HG02943 (cell line): ENCODE measurements at regions not wholly inside any gene's neighbourhood (a gene's known extent, or its start where the extent isn't known, plus 50 kb on each side); places are given as distances from the start of the nearest gene placed in this dataset.
A peak's percentile ranks its signal among the peaks of the same experiment; 100 is the strongest.
"Not testable (repeated sequence)": the region's sequence is repeated elsewhere in the genome, so short reads cannot be mapped to it uniquely, and the experiment has no call there.

Source experiments
- ATAC-seq: cut with Tn5 transposase; IDR thresholded peaks from one replicate; pipeline ENCODE4 v1.9.1; 2021; ENCODE audit warnings: mild to moderate bottlenecking, low read depth, moderate library complexity; ENCODE audit not compliant: unreplicated experiment

DNA sequence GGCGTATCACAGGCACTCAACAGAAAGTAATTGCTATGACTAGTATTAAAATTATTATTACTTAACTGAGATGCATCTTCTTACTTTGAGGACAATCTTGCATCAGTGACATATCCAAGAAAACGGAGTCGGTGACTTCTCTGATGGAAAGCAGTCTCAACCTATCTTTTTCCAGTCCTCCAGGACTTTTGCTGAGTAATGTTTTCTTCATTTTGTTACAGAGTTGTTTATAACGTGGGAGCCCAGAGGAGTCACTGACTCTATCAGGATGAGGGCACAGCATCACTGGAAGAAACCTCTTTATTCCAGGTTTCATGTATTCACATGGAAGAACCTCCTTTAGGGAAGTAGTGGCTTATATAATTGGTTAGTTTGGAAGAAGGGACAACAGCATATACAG is 51.5 kb upstream of the MELK start:
- no peak for ATAC-seq

DNA sequence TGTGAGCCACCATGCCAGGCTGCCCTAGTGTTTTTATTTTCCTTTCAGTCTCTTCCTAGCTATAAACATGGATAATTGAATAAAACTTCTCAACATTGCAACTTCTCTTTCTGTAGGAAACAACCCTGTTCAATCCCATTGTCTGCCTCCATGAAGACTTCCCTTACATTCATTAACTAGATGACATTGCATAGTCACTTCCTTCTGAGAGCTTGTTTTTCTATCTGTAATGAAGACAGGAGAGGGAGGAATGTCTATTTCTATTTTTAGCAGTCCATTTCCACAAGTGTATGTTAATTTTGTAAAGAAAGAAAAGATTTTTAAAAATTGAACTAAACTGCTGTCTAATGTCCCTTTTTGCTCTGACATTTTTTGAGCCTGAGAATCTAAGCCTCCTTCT is 55.6 kb upstream of the MELK start:
- ATAC-seq, result no peak

DNA sequence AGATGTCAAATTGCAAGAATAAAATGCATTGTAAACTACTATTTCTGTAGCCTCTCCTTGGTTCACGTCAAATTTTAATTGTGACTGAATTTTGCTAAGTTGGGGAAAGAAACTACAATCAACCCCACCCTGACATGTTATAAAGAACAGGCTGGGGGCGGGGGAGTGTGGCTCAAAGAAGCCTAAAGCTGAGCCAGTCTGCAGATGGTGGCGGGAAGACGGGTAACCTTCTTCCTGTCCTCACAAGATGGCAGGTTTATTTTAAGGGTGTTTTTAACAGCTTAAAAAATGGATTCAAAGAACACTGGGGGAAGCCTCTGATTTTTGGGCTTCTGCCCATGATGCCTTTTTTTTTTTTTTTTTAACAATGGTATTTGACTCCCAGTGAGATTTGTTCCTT is 68.5 kb upstream of the MELK start:
- ATAC-seq, result no peak

DNA sequence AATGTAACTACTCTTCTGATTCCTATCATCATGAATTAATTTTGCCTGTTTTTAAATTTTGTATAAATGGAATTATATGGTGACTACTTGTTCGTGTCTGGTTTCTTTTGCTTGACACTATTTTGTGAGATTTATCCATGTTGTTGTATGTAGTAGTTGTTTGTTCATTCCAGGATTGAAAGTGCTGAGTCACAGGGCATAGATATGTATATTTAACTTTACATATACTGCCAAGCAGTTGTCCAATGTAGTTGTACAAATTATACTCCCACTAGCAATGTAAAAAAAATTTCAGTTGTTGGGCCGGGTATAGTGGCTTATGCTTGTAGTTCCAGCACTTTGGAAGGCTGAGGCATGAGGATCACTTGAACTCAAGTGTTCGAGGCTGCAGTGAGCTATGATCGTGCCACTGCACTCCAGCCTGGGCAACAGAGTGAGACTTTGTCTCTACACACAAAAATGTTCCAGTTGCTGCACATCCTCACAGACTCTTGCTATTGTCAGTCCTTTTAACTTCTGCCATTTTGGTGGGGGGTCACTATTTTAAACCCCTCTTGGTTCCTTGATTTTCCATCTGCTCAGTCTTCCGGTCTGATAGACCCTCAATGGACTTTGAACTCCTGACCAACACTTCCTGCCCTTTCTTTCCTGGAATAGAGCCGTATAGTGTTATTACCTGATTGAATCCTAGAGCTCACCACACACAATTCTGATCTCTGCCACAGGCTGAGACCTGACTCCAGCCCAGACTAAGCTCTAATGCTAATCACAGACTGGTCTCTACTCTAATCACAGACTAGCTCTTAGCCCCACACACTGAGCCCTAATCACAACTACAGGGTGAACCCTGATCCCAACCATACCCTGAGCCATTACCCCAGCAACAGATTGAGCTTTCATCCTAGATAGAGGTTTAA is 69.3 kb upstream of the MELK start:
- ATAC-seq, result no peak

DNA sequence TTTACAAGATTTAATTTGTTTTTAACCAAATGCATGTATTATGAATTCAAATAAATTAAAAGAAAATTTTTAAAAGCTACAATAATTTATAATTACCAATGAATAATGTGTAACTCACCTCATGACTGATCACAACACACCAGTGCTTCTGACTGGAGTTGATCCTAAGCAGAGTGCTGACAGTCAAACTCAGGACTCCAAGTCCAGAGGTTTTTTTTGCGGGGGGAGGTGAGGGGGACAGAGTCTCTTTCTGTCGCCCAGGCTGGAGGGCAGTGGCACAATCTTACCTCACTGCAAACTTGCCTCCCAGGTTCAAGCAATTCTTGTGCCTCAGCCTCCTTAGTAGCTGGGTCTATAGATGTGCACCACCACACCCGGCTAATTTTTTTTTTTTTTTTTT is 71.0 kb upstream of the MELK start:
- no peak for ATAC-seq

DNA sequence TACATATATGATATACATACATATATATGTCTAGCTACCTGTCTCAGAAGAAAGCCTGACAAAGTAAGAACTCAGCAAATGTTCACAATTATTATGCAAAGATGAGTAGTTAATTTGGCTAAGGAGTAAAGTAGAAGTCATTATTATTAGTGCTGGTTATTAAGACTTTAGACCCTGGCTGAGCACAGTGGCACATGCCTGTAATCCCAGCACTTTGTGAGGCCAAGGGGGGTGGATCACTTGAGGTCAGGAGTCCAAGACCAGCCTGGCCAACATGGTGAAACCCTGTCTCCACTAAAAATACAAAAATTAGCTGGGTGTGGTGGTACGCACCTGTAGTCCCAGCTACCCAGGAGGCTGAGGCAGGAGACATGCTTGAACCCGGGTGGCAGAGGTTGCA is 71.8 kb upstream of the MELK start:
- ATAC-seq, result not testable (repeated sequence)

DNA sequence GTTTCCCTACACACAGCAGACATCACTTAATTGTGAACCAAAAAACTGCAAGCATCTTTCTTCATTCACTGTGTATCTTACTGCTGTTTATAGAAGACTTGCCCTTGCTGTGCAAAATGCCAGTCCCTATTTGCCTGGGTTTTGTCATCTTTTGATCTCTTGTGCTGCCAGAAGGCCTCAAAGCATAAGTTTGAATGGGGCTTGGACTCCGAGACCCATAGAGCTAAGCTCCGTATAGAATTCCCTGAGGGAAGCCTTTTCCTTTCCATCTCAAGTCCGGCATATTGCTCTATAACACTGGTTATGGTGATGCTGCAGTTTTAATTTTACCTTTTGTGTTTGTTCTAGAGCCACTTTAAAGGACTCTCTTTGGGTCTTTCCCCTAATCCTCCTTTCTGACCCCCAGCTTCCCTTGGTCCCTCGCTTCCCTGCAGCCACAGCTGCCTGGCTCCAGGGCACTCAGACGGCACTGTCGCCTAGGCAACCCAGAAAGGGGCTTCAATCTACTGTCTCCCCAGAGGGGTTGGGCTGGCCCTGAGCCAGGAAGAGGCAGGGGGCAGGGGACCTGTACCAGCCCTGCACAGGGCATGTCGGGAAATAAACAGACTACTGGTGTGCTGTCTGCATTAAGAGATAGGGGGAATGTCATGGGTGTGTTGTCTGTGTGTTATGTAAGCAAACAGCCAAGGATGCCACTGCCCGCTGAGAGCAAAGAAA is 73.4 kb upstream of the MELK start:
- ATAC-seq, result no peak

DNA sequence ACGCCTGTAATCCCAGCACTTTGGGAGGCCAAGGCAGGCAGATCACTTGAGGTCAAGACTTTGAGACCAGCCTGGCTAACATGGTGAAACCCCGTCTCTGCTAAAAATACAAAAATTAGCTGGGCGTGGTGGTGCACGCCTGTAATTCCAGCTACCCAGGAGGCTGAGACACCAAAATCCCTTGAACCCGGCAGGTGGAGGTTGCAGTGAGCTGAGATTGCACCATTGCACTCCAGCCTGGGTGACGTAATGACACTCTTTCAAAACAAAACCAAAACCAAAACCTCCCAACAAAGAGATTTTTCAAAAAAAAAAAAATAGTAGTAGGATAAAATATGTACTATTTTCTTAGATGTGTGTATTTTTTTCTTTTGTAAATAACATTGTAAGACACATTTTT is 79.1 kb upstream of the MELK start:
- not testable (repeated sequence) for ATAC-seq

DNA sequence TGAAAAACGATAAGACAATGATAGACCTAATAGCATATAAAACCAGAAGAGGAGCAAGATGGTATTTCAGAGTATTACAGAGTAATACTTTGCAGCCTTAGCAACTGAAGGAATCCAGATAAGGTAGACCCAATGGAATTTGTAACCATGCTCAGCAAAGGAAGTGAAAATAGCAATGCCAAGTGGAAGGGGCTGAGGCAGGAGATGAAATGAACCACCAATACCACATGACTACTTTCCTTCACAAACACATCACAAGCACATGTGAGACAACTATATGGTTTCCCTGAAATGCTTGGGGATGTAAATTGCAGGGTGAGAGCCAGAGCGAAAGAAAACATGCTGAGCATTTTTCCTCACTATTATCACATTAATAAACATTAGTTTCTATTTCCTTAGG is 79.8 kb upstream of the MELK start:
- no peak for ATAC-seq

DNA sequence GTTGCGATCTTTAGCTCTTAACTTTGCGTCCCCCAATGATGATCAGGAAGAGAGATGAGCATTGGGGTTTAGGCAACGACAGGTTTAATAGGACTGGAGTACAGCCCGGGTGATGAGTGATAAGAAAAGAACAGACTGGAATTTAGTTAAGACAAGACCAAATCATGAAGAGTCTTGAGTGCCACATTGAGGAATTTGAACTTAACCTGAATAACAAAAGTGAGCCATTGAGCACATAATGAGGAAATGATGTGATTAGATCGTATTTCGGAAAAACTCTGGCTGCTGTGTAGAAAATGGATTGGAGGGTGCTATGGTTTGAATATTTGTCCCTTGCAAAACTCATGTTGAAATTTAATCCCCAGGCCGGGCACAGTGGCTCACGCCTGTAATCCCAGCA is 83.2 kb upstream of the MELK start:
- ATAC-seq, result no peak

DNA sequence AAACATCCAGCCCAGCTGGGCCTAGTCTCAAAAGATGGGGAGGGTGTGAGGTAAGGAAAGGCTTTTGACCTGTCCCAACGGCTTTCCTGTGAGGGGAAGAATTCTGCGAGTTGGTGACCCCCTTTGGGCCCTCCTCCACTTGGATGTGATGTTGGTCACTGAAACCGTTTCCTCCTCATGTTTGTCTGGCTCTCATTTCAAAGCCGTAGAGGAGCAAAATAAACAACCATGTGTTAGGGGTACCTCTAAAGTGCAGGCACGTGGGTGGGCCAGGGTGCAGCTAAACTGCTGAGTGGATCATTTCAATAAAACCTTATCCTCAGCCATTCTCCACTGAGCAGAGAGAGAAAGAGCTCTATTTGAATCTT is 84.3 kb upstream of the MELK start:
- no peak for ATAC-seq

DNA sequence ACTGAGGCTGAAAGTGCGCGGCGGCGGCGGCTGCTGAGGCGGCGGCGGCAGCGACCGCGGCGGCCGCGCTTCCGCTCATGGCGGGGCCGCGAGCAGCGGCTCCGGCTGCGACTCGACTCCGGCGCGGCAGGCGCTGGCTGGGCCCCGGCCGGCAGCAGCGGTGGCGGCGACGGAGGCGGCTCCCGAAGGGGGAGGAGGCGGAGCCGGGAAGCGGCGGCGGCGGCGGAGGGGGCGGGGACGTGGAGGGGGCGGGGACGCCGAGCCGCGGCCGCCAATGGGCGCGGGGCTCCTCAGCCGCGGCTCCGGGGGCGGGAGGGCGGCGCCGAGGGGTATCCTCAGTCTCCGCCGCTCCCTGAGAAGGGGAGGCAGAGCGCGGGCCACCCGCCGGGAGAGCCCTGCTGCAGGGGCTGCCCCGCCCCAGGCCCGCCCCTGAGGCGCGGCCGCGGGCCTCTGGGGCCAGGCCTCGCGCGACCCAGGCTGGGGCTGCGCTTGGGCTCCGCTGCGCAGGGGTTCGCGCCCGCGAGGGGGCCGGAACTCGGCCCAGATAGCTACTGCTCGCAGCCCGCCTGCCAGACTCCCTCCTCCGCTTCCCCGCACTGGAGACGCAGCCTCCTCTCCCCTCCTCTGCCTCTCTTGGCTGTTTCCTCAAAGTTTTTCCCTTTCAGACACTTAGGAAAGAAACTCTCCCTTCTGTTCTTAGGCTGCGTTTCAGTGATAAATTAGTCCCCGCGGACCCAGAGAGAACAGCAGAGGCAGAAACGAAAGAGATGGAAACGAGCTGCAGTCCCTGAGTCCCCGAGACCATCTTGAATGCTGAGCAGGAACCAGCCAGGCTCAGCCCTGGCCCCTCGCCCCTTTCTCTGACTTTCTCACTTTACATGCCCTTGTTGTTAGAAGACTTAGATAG is 85.0 kb upstream of the MELK start:
- peak; percentile 68 for ATAC-seq

DNA sequence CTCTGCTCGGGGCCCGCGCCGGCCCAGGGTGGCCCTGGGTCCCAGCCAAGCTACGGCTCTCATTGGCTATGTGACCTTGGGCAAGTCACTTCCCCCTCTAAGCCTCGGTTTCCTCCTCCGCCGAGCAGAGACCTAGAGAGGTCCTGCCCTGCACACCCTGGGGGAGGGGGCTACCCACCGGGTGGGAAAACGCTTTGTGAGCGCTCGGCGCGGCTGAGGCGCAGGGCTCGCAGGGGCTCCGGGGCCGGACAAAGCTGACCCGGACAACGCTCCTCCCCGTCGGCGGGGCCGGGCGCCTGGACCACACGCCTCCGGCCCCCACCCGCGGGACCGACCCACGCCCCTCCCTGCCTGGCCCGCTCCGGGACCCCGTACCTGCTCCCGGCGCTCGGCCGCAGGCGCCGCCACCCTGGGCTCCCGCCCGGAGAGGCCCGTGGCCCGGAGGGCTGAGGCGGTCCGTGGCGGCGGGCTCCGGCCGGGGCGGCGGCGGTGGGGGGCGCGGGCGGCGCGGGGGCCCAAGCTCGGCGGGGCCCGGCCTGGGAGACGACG is 85.7 kb upstream of the MELK start:
- ATAC-seq, result peak; percentile 54

DNA sequence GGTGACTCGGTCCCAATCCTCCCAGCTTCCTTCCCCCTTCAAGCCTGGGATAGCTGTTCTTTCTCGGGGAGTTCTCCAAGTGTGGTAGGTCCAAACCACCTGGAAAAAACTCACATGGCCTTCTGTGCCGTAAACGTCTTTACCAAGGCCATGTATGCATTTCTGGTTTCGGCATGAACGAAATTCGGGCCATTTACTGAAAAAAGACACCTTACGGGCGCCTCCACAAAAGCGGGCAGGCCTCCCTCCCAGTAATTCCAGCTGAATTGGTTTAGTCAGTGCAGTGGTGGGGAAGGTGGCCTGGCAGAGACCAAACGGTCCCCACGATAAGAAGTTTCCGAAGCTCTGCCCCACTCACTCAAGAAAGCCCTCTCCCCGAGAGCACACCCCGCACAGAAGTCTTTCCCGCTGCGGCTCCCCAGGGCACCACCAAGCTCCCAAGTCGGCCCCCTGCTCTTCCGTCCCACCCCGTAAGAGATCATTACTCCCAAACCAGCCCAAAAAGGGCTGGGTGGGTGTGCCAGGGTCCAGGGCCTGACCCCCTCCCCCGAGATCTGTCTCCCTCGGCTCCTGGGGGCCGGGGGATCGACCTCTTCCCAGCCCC is 86.3 kb upstream of the MELK start:
- peak; percentile 3 for ATAC-seq

DNA sequence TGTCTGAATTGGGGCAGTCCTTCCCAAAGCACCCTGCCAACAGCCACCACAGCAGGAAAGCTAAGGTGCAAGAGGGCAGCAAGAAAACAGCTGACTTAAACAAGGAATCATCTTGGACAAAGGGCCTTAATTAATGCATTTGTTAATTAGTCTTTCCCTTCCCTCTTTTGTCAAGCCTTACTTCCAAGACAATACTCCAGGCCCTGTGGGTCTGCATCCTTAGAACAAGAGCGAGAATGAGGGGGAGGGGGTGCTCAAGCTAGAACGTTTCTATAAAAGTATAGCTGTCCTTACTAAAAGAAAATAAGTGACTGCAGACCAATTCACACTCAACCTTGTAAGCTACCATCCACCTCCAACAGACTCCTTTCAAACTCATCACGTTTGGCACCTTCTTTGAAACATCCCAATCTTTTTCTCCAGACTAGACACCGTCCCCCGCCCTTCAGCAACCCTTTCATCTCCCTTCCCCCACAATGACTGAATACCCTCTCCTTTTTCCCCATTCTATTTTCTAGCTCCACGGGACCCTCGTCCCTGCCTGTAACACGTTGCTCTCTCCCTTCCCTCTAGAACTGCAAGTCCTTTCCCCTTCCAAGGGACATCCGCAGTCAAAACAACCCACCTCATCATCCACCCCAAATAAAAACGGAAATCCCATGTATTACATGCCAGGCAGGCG is 85.7 kb upstream of the RNF38 start:
- ATAC-seq, result no peak

DNA sequence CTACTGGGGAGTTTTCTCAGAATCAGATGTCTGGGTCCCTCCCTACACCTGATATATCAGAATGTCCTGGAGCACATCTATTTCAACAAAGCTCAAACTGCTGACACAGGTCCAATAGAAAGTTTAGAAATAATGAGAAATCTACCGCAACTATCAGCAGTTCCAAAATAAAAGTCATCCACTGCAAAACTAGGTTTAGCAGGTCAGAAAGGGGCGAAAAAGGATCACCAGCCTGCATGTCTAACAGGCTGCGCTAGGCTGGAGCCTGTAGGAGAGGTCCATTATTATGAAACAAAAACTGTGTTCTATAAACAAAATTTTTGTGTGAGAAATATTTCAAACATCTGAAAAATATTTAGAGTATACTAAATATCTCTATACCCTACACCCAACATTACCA is 84.1 kb upstream of the RNF38 start:
- ATAC-seq, result no peak

DNA sequence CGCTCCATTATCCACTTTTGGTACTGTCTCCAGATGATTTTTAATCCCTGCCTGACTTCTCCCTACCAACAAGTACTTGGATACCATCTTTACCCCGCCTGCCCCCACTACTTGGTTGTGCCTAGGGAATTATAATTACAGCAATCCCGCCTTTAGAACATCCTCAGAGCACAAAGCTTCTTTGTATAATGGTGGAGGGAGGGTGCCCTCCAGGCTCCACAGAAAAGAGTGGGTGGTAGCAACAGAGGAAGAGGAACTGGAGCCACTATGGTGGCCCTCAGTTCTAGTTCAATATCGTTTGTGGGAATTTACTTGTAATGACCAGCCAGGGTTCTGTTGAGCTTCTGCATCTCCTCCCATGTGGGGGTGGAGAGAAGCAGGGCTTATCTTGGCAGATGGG is 79.0 kb upstream of the RNF38 start:
- ATAC-seq, result no peak

DNA sequence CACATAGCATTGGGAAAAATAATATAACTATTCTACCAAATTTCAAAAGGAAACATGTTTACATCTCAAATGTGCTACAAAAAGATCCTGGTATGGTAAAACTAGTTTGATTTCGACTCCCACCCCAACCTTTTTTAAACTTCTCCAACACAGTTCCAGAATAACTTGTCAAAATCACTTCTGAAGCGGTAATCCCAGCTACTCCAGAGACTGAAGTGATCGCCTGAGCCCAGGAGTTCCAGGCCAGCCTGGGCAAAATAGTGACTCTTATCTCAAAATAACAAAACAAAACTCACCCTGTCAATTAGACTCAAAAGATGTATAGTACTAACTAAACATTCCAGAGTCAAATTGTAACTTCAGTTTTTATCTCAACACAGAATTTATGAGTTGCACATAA is 71.3 kb upstream of the RNF38 start:
- ATAC-seq, result no peak

DNA sequence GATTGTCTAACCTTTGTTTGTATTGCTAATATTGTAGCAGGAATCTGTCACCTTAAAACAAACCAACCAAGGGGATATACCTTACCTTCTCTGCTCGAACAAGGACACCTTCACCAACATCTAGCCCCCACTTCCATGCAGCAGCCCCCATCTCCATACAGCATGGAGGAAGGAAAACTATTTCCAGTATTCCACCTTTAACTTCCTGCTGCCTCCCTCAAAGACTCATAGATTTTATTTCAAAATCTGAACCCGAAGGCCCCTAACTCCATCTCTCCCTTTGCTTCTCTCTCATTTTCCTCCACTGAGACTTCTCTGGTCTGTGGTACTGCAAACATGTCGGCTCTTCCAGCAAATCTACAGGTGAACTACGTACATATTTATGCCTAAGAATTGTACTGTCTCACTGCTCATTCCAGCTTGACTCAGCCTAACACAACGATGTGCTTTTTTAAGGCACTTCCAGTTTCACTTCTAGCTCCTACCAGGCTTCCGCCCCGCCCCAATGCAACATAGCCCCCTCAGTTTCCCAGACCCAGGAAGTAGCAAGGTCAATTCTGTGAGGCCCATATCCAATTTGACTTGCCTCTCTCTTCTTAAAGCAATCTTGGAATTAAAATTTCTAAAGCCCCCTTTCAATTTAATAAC is 70.7 kb upstream of the RNF38 start:
- no peak for ATAC-seq
